Peyer's patch (tissue), 4 donors: ENCODE measurements at regions not wholly inside any gene's neighbourhood (a gene's known extent, or its start where the extent isn't known, plus 50 kb on each side); places are given as distances from the start of the nearest gene placed in this dataset.

Experiments used
- POLR2A ChIP-seq, 2 donors: fragments of 450-650 bp; IDR thresholded peaks; one replicate each; pipeline ENCODE4 v1.5.1; 2017; ENCODE audit warnings: antibody characterized with exemption in 2 of 2, mild to moderate bottlenecking in 2 of 2, moderate library complexity in 2 of 2
- TF ChIP-seq, protein P1 (sequence below), 6 experiments: fragments of 450-650 bp in 4 of 6; fragments of 200-600 bp in 2 of 6; sonication (generic) in 1 of 6; IDR thresholded peaks; one replicate each; pipeline ENCODE4 v1.5.1; 2017 to 2019; ENCODE audit warnings: antibody characterized with exemption in 6 of 6, mild to moderate bottlenecking in 3 of 6, moderate library complexity in 1 of 6

- TF ChIP-seq POLR2A (IDR thresholded peaks at IDR 0.05): no peak
- TF ChIP-seq, protein P1, sequence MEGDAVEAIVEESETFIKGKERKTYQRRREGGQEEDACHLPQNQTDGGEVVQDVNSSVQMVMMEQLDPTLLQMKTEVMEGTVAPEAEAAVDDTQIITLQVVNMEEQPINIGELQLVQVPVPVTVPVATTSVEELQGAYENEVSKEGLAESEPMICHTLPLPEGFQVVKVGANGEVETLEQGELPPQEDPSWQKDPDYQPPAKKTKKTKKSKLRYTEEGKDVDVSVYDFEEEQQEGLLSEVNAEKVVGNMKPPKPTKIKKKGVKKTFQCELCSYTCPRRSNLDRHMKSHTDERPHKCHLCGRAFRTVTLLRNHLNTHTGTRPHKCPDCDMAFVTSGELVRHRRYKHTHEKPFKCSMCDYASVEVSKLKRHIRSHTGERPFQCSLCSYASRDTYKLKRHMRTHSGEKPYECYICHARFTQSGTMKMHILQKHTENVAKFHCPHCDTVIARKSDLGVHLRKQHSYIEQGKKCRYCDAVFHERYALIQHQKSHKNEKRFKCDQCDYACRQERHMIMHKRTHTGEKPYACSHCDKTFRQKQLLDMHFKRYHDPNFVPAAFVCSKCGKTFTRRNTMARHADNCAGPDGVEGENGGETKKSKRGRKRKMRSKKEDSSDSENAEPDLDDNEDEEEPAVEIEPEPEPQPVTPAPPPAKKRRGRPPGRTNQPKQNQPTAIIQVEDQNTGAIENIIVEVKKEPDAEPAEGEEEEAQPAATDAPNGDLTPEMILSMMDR (IDR thresholded peaks at IDR 0.05): no peak
Measured at GRCh38 chr3:189121092-189121491, 50.7 kb upstream of the TPRG1 start.
